ENCODE measurements at regions not wholly inside any gene's neighbourhood (a gene's known extent, or its start where the extent isn't known, plus 50 kb on each side); places are given as distances from the start of the nearest gene placed in this dataset.
A peak's percentile ranks its signal among the peaks of the same experiment; 100 is the strongest.

DNA sequence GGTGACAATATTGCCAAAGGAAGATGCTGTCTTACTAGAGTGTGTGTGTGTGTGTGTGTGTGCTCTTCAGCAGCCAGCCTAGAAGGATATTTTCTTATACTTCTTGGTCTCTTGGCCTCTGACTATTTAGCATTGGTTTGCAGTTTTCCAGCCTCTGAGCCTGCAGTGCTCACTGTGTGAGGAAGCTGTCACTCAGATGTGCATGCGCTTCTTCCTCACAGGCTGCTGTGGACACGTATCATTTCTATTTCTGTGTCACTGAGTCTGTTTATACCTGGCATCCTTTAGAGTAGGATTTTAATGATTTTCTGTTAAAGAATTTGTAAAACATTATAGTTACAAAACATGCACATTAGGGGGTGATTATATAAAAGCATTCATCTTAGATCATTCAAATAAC is 83.3 kb downstream of the ALDH8A1 start:
- DNase-seq: no peak

DNA sequence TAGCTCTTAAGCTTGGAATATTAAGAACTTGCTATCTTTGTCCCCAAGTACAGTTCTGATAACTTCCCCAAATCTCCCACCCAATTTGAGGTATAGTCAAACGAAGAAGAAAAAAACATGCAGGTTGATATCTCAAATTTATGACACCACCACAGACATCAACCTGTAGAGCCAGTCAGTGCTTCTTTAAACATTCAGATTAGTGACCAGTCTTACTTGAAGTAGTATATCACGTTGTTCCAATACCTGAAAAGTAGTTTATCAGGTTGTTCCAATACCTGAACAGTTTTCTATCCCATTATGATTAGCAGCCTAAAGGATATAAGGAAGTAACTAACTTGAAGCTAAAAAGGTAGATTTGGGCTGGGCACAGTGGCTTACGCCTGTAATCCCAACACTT is 85.3 kb downstream of the ALDH8A1 start:
- no peak for DNase-seq

DNA sequence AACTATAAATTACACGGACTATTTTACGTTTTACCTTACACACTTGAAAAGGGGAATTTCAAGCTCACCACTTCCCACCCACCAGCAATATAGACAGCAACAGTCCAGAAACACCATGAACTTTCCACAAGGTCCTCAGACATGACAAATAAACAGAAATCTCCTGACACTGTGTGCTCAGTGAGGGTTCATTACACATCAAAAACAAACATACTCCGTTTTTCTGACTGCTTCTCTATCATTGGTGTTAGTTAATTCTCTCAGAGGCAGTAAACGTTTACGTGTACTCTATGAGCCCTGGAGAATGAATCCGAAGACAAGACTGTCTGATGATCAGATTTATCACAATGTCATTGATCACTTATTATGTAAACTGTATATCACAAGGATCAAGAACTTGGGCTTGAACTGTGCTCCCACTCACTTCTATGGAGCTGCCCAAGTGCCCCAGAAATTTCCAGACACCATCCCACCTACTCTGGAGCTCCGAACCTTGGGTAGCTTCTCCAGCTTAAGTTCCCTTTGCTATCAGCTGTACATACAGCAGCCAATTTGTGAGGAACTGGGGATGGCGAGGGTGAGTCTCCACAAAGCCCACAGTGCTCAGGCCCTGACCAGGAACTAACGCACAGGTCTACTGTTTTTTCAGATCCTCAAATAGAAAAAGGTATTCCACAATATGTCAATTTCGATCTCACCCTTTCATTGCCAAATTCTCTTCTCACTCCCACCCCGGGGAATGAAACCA is 86.0 kb downstream of the ALDH8A1 start:
- DNase-seq: peak; percentile 49

DNA sequence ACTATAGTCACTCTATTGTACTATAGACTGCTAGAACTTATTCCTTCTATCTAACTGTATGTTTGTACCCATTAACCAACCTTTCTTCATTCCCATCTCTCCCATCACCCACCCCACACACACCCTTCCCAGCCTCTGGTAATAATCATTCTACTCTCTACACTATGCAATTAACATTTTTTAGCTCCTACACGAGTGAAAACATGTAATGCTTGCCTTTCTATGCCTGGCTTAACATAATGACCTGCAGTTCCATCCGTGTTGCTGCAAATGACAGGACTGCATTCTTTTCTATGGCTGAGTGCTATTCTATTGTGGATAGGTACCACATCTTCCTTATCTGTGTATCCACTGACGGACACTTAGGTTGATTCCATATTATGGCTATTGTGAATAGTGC is 95.5 kb downstream of the ALDH8A1 start:
- no peak for DNase-seq

DNA sequence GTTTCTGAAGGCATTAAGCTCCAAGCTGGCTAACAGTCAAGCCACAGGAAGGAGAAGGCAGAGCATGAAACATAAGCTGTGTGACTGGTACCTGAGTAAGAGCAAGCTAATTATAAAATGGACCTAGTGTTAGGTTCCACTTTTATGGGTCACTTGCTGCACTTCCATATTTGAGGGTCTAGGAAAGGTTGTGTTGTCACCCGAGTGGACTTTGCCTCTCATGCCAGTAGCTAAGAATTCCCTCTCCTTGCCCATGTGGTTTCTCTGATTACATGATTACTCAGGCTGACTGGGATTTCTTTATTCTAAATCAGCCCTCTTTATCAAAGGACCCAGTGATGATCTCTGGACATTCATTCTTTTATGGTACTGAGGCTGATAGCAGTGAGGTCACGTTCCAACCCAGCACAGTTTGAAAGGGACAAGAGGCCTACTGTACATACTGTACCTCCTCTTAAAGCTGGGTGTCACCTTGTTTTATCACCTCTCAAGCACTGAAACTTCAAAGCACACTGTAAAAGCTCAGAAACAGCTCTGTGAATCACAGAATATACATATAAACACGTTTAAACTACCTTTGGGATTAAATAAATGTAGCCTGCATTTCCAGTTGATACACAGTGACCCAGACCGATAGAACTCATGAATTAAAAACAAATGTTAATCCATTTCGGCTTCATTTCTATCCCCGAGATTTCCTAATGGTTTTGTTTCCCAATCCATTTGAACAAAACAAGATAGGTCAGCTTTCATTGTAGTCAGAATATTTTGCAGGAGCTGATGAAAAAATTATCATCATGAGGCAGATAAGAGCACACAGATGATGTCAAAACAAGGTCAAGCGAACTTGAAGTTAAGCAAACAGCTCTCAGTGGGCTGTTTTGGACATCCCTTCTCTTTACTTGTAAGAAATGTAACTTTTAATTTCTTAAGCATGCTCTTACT is 96.5 kb downstream of the ALDH8A1 start:
- no peak for DNase-seq

DNA sequence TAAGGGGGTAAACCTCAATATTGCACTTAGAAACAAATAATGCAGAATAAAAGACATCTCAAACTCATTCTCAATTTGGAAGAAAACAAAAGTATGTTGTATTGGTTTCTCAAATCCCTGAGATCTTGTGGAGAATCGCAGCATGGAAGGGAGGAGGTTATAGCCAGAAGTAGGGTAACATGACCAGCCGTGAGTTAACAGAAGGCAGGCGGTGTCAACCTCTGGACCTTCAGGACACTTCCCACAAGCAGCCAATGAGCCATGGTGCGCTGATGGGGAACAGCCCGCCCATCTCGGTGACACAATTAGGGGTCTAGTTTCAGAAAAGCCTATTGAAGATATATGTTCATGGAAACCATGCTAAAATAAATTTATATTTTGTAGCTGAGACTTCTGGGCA is 98.4 kb downstream of the ALDH8A1 start:
- DNase-seq: no peak

DNA sequence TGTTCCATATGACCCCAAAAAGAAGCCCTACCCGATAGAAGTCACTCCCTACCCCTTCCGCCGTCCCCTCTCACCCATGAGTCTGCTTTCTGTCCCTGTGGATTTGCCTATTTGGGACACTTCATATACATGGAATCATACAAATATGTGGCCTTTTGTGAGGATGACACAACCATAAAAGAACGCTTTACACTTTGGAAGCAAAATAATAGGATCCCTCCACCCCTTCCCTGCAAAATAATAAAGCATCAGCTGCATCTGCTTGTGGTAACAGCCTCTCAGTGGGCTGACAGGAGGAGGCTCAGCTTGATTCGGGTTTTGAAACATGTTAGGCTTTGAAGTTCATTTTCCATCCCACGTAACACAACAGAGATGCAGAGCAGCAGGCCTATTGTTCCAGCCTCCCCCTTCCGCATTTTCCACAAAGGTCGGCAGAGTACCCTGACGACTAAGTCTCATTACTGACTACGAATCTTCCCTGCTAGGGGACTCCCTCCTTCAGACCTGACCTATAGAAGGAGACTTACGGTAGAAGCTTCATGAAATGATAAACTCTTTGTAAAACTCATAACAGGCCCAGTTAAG is 99.1 kb downstream of the ALDH8A1 start:
- DNase-seq: no peak

DNA sequence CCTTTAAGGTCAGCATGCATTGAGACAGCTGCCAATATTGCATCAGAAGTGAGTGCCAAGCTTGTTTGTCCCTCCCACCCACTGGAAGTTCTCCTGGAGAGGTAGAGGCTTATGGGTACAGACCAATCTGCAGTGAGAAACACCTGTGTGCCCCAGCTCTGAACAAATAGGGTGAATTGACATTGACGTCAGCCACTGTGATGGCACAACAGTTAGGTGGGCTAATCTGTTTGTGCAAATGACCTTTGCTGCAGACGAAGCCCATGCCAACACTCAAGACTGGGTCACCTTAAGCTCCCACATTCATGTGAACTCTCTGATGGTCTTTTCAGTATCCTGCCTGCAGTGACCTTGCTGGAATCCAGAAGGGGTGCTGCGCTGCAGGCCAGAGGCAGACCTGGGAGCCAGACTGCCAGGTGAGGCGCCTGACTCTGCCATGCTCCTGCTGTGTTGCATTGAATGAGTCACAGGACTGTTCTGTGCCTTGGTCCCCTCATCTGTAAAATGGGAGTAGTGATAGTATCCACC is 99.9 kb downstream of the ALDH8A1 start:
- DNase-seq: no peak

DNA sequence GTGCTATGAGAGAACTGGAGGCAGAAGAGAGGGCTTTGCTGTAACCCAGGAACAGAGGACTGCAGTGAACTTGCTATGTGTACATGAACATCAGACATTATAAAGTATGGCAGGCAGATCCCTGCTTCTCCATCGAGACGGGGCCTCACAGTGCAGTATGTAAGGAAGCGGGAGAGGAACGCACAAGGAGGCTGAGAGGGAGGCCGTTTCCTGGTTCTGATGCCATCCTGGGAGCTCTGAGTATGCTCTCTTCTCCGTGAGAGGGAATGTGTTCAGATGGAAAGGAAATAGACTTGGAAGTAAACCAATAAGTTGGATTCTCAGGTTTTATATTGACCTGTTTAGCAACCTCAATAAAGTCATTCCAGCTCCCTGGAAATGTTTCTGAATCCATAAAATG is 101.8 kb downstream of the ALDH8A1 start:
- DNase-seq: no peak

DNA sequence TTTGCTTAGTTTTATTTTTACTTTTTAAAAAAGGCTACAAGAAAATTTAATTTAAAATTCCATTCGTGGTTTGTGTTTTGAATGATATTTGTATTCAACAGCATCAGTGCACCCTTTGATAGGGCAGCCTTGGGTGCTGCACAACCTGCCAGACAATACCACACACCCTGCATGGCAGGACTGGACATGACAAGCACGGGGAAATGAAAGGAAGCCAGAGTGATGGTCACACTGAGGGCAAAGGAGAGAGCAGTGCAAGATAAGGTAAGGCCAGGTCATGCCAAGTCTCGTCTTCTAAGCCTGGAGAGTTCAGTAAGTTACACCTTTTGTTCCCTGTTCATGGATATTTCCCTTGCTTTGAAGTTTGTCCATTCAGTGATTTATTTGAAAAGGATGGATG is 103.0 kb downstream of the ALDH8A1 start:
- no peak for DNase-seq

DNA sequence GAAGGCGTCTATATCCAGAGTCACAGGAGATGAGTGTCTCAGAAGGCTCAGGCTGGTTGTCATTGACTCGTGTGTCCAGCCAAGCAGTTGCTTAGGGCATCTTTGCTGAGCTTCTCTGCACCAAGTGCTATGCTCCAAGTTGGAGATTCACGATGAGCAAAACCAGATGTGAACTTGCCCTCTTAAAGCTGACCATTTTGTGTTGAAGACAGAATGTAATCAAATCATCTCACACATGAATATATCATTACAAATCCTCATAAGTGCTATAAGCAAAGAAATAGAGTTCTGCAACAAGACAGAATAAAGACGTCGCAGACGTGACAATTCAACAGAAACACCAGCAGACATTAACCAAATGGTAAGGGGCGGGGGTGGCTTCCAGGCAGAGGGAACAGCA is 103.9 kb downstream of the ALDH8A1 start:
- no peak for DNase-seq

DNA sequence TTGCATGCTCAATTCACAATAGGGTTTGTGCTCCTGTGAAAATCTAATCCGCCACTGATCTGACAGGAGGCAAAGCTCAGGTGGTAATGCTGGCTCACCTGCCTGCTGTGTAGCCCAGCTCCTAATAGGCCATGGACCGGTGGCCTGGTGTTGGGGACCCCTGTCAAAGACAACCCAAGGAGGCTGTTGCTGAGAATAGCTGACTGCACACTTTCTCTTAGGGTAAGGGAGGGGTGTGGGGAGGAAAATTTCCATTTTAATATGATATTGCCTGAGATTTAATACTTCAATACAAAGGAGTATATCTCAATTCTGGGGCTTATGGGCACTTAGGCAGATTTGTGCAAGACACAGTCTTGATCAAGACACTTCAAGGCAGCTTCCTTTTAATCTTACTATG is 105.8 kb downstream of the ALDH8A1 start:
- no peak for DNase-seq

DNA sequence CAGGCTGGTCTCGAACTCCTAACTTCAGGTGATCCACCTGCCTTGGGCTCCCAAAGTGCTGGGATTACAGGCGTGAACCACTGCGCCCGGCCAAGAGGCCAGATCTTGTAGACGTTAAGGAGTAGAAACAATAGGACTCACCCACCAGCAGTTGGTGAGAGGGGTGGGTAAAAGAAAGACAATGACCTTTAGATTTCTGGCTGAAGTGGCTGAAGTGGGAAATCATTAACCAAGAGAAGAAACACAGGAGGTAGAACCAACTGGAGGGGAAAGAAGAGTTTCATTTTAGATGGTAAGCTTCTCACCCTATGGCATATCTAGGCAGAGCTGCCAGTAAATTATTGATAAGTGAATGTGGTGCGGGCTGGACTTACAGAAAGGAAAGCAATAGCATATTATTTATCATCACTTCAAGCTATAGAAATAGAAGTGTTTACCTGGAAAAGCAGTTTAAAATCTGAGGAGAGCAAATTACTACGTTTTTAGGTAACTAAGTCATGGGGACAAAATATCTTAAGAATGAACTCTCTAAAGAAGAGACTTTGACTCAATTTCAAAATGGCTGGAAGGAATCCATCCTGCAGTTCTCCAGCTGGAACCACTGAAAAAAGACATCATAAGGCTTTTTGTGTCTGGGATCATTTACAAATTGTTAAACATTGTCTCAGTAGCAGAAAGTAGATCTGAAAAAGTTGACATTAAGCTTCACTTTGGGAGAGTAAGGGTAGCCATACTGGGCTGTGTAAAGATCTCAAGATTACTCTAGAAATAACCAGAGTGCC is 109.6 kb downstream of the ALDH8A1 start:
- DNase-seq: no peak

DNA sequence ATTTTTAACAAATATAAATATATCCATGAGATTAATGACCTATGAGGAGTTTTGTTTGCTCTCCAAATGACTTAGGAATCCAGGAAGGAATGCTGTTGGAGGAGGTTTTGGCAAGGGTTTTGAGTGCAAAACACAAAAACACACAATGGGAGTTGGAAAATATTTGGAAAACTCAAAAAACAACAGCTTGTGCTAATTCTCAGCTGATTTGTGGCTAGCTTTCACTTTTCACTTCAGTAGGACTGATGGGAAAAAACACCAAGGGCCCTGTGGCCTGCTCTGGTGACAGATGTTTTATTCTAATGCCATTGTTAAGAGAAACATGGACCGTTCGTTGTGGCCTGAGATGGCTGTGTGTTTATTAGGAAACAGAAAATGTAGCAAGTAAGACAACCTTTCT is 113.9 kb downstream of the ALDH8A1 start:
- DNase-seq: peak; percentile 30

DNA sequence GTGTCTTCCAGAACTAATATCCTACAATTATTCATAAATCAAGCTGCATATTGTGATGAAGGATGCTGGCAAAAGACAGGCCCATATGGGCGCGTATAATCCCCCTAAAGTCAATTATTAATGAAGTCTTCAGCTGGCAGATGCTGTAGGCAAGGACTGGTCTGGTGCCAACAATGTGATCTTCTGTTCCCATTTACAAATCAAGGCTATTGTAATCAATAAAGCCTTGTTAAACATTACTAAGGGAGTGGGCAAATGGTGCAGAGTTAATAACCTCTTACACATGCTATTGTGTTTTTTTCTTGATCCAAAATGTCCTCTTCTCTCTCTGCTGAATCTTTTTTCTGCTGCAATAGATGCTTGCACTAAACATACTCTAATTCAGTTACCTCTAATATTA is 119.0 kb downstream of the ALDH8A1 start:
- DNase-seq: no peak

DNA sequence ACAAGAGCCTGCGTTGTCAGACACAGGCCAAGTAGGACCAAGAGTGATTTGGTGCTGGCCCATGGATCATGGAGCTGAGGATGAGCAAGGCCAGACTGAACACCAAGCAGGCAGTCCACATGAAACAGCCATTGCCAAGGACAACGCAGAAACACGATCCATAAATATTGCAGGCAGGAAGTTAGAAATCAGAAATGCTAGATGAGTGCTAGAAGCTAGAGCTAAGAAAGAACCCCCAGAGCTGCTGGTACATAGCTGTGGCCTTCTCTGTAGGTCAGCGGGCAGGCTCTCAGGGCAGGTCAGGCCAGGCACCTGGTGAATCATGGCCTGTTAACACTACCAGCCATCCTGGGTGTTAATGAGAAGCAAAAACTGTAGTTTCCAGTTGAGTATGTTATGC is 119.7 kb downstream of the ALDH8A1 start:
- no peak for DNase-seq

DNA sequence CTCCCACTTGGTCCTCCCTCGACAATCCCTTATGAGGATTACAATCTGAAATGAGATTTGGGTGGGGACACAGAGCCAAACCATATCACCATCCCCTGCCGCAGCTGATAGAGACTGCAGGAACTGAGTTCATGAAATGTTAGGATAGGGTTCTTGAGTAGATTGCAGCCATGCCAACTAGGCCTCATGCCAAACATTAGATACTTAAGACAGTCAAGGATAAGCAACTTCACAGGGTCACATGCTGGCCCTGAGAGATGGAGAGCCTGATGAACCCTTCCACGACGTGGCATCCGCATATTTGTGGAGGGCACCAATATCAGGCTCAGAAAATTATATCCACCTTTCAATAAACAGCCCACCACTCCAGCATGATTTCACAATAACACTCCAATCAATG is 121.3 kb downstream of the ALDH8A1 start:
- no peak for DNase-seq

DNA sequence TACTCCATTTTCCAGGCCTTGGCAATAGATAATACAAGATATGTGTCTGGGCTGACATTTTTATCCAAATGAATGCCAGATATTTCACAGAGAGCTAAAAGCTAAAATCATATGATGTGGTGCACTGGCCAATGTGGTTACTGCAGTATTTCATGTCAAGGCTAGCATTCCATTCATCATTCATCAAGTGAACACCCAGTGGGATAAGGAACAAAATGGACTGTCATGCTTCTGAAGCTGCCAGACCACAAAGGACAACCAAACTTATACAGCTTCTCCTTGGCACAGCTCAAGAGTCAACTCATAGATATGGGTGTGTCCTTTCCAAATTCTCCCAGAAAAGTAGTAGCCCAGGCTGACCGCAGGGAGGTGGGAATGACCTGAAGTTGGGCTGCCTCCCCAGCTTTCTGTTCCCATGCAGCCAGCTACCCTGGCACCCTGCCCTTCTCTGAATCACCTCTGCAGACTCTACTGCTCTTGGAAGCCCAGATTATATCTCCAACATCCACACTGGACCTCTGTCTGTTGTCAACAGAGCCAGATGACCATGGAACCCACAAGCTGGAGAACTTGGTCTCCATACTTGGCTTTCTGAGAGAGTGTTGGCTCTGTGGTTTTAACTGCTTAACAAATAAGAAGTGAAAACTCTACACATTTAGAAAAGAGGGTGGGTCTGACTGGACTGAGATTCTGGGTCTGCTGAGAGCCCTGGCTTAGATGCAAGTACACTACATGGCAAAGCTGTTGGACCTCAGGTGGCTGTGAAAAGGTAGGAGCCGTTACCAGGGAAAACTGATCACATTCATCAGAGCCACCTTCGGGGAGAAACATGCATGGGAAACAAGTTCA is 122.8 kb downstream of the ALDH8A1 start:
- DNase-seq: no peak

DNA sequence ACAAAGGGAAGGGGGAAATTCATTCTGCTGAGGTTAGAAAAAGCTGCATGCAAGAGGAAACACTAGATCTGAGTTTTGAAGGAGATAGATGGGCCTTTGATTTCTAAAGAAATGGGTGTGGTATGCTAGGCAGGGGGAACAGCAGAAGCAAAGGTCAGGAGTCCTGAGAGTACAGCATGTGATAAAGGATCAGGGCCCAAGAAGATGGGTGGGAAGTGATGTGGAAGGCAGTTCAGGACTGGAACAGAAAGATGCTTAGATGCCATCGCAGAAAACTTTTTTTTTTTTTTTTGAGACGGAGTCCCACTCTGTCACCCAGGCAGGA is 126.2 kb downstream of the ALDH8A1 start:
- DNase-seq: no peak

DNA sequence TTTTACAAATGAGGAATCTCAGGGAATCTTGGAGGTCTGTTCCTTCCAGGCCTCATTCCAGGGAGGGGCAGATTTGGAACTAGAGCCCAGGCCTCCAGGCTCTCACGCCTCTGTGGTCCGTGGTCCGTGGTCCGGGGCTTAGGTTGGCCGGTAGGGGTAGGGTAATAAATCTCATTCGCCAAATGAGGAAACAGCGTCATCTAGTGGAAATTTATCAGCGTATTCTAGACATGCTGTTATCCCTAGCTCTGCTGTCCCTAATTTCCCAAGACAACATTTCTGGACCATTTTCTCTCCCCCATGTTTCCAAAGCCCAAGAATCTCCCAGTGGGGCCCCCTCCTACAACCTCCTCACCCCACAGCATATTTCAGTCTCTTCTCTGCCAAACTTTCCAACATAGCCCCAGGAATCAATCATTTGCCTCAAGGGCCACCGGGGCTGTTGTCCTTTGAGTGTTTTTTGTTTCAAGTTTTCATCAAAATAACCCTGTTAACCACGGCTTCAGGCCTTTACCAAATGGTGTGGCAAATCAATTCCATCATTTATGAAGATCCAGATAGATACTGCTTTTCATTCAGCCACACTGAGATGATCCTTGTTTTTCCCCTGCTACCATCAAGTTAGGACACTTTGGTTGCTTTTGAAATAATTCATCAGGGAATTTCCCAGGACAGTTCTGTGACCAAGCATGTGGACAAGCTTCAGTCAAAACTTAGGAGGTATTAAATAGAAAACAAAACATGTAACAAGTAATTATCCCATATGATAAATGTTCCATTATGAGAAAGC is 126.8 kb downstream of the ALDH8A1 start:
- DNase-seq: peak; percentile 82

Measured in NCI-H774 (cell line).